ENCODE measurements at regions not wholly inside any gene's neighbourhood (a gene's known extent, or its start where the extent isn't known, plus 50 kb on each side); places are given as distances from the start of the nearest gene placed in this dataset.

DNA sequence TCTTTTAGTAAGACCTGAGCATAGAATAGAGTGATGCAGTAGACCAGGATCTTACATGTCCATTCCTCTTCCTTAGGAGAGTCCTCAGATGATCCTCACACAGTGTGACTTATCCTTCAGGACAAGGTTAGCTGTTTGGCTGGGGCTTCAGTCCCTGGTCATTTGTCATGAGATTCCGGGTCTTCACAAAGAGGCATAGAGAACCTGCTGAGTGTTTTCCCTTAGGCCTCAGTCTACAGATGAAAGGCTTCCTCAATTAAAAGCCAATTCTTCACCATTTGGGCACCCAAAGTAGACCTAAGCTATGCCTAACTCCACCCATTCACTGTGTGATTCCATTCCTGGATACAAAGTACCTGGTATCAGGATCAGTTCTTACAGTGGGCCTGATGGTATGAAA is 329.8 kb upstream of the RUNX1 start:
- Histone ChIP-seq H3K9me3 (replicated peaks; ENCODE audit: control insufficient read depth, low read depth, low read length) (no peaks in the 10 kb centered on the region), H3K4me3 (ENCODE audit: low read length) (no peak overlapping the region), H3K27me3 (ENCODE audit: control insufficient read depth, insufficient read depth, low read length) (no peaks in the 10 kb centered on the region), H3K36me3 (ENCODE audit: control insufficient read depth, insufficient read depth, low read length) (no peaks in the 10 kb centered on the region), H3K4me1 (ENCODE audit: control insufficient read depth, insufficient read depth, low read length) (no peaks in the 10 kb centered on the region), H3K27ac (ENCODE audit: low read length) (no peak overlapping the region)
- DNase-seq = no peak
- 71% methylated on average over 1 of the region's 1 CpG for WGBS (ENCODE audit: insufficient coverage)

DNA sequence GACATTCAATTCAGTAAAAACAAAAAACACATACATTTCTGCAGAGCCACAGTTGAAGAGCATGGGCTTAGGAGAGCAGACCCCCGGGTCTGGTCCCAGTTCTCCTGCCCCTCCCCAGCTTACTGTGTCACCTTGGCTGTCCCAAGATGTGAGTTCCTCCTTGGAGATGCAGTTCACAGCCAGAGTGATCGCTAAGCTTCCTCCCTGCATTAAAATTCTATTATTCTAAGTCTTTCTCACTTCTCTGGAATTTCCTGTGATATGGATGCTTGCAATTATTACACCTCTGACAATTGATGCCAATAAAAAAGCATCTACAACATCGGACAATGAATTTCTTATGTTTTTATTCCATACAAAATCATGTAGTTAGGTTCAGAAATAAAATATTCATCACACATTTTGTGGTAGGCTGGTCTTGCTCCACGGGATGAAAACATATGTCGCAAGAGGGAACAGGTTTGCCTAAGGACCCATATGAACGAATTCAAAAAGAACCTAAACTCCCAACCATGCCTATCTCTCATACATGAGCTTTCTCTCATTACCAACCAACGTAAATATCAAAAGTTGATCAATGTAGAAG is 328.5 kb upstream of the RUNX1 start:
- WGBS (ENCODE audit: insufficient coverage) = 48% methylated on average over 3 of the region's 7 CpGs
- no peaks in the 10 kb centered on the region for H3K36me3 ChIP-seq (ENCODE audit: control insufficient read depth, insufficient read depth, low read length)
- no peaks in the 10 kb centered on the region for H3K4me1 ChIP-seq (ENCODE audit: control insufficient read depth, insufficient read depth, low read length)

DNA sequence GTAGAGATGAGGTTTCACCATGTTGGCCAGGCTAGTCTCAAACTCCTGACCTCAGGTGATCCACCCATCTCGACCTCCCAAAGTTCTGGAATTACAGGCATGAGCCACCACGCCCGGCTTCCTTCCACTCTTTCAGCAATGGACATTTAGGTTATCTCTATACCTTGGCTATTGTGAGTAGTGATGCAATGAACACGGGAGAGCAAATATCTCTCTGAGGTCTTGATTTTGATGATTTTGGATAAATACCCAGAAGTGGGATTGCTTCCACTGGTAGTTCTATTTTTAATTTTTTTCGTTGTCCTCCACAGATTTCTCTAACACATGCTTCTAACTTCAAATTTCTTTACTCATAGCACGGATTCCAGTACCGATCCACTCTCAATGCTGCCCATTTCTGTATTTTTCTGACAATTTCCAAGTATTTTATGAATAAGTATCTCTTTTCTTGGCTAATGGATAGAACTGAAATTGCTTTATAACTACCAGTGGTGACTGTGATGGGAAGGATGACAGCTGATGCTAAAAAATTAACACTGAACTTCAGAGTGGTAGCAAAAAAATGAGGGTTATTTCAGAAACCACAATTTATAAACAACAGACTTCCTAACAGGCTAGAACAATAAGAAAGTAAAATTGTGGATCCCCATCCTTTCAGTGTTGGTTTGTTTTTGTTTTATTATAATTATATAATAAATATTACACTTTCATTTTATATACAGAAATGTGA is 327.5 kb upstream of the RUNX1 start:
- WGBS (ENCODE audit: insufficient coverage) = no CpG with 5 or more reads among the region's 7 CpGs
- Histone ChIP-seq H3K27me3 (ENCODE audit: control insufficient read depth, insufficient read depth, low read length) (no peaks in the 10 kb centered on the region), H3K36me3 (ENCODE audit: control insufficient read depth, insufficient read depth, low read length) (no peaks in the 10 kb centered on the region), H3K4me3 (ENCODE audit: low read length) (no peak overlapping the region), H3K4me1 (ENCODE audit: control insufficient read depth, insufficient read depth, low read length) (no peaks in the 10 kb centered on the region), H3K9me3 (replicated peaks; ENCODE audit: control insufficient read depth, low read depth, low read length) (no peaks in the 10 kb centered on the region), H3K27ac (ENCODE audit: low read length) (no peak overlapping the region)
- DNase-seq = no peak

More for the DNA sequence above, 328.5 kb upstream of the RUNX1 start:
- no peak for DNase-seq
- H3K4me3 ChIP-seq (ENCODE audit: low read length) = no peak overlapping the region
- H3K27me3 ChIP-seq (ENCODE audit: control insufficient read depth, insufficient read depth, low read length) = no peaks in the 10 kb centered on the region
- H3K27ac ChIP-seq (ENCODE audit: low read length) = no peak overlapping the region
- no peaks in the 10 kb centered on the region for H3K9me3 ChIP-seq (replicated peaks; ENCODE audit: control insufficient read depth, low read depth, low read length)

DNA sequence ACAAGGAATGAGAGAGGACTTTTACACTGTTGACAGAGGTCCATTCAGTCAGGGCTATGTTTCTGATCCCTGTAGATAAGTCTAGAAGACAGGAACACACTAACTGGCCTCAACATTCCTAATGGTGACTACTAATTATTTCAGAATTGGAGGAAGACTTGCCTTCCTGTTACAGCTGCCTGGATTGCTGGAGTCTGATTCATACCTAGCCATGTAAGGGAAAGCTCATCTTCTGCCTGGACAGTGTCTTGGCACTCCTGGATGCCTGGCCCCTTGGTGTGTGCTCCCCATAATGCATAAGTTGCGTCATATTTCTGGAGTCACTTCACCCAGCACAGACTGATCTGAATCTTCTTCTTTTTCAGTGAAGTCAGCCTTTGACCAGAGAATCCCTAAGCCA is 326.0 kb upstream of the RUNX1 start:
- Histone ChIP-seq H3K27me3 (ENCODE audit: control insufficient read depth, insufficient read depth, low read length) (no peaks in the 10 kb centered on the region), H3K4me1 (ENCODE audit: control insufficient read depth, insufficient read depth, low read length) (no peaks in the 10 kb centered on the region), H3K27ac (ENCODE audit: low read length) (no peak overlapping the region), H3K9me3 (replicated peaks; ENCODE audit: control insufficient read depth, low read depth, low read length) (no peaks in the 10 kb centered on the region), H3K36me3 (ENCODE audit: control insufficient read depth, insufficient read depth, low read length) (no peaks in the 10 kb centered on the region), H3K4me3 (ENCODE audit: low read length) (no peak overlapping the region)
- no CpG with 5 or more reads among the region's 1 CpG for WGBS (ENCODE audit: insufficient coverage)
- DNase-seq = no peak

DNA sequence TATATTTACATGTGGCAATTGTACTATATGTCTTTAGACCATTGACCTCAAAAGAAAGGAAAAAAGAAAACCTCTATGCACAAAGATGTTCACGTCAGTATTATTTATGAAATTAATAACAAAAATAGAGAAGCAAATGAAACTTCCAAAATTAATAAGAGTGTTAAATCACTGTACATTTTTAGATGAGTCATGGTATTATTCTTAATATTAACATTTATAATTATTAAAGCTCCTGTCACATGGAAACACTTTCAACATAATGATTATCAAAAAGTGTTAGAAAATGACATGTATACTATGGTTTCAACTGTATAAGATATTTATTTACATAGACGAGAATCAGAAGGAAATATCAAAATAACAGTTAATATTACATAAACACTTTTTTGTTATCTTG is 324.9 kb upstream of the RUNX1 start:
- Histone ChIP-seq H3K27me3 (ENCODE audit: control insufficient read depth, insufficient read depth, low read length) (no peaks in the 10 kb centered on the region), H3K27ac (ENCODE audit: low read length) (no peak overlapping the region), H3K9me3 (replicated peaks; ENCODE audit: control insufficient read depth, low read depth, low read length) (no peaks in the 10 kb centered on the region), H3K4me1 (ENCODE audit: control insufficient read depth, insufficient read depth, low read length) (no peaks in the 10 kb centered on the region), H3K4me3 (ENCODE audit: low read length) (no peak overlapping the region), H3K36me3 (ENCODE audit: control insufficient read depth, insufficient read depth, low read length) (no peaks in the 10 kb centered on the region)
- DNase-seq = no peak
- no CpG with 5 or more reads among the region's 2 CpGs for WGBS (ENCODE audit: insufficient coverage)

DNA sequence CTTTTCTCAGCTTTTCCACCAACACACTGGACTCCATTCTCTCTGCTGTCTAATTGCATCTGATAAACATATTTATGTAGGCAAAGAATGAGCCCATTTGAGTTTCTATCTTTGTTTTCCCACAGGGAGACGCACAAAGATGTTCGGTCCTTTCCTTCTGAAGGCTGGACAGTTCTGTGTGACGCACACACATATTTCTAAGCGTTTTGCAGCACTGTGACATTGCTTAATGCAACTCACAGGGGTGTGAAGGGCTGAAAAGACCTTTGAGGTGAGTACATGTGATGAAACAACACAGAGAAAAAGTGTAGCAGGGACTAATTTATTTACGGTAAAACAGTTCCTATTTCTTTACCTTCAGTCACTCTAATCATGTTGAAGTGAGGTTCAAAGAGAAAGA is 323.1 kb upstream of the RUNX1 start:
- no peaks in the 10 kb centered on the region for H3K36me3 ChIP-seq (ENCODE audit: control insufficient read depth, insufficient read depth, low read length)
- no CpG with 5 or more reads among the region's 5 CpGs for WGBS (ENCODE audit: insufficient coverage)
- H3K27ac ChIP-seq (ENCODE audit: low read length) = no peak overlapping the region
- no peaks in the 10 kb centered on the region for H3K9me3 ChIP-seq (replicated peaks; ENCODE audit: control insufficient read depth, low read depth, low read length)
- no peak for DNase-seq
- H3K4me3 ChIP-seq (ENCODE audit: low read length) = no peak overlapping the region
- no peaks in the 10 kb centered on the region for H3K4me1 ChIP-seq (ENCODE audit: control insufficient read depth, insufficient read depth, low read length)
- H3K27me3 ChIP-seq (ENCODE audit: control insufficient read depth, insufficient read depth, low read length) = no peaks in the 10 kb centered on the region

DNA sequence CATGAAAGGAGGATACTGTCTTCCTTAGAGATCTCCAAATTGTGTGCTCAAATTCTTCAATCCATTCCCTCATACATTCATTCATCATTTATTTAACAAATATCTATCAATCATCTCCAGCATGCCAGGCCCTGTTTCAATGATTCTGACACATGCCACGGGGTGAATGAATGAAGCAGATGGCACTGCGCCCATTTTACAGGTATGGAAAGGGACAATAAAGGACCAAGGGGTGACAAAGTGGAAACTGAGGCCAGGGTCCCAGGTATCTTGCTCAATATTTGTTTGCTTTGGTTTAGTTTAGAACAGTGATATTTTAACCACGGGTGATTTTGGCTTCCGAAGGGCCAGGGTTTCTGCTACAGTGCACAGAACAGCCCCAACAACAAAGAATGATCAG is 321.6 kb upstream of the RUNX1 start:
- H3K27ac ChIP-seq (ENCODE audit: low read length) = no peak overlapping the region
- no peak overlapping the region for H3K4me3 ChIP-seq (ENCODE audit: low read length)
- no peaks in the 10 kb centered on the region for H3K36me3 ChIP-seq (ENCODE audit: control insufficient read depth, insufficient read depth, low read length)
- no peaks in the 10 kb centered on the region for H3K27me3 ChIP-seq (ENCODE audit: control insufficient read depth, insufficient read depth, low read length)
- peaks cover 6% of the 10 kb centered on the region for H3K4me1 ChIP-seq (ENCODE audit: control insufficient read depth, insufficient read depth, low read length)
- no peaks in the 10 kb centered on the region for H3K9me3 ChIP-seq (replicated peaks; ENCODE audit: control insufficient read depth, low read depth, low read length)
- WGBS (ENCODE audit: insufficient coverage) = 92% methylated on average over 2 of the region's 4 CpGs
- DNase-seq = no peak

DNA sequence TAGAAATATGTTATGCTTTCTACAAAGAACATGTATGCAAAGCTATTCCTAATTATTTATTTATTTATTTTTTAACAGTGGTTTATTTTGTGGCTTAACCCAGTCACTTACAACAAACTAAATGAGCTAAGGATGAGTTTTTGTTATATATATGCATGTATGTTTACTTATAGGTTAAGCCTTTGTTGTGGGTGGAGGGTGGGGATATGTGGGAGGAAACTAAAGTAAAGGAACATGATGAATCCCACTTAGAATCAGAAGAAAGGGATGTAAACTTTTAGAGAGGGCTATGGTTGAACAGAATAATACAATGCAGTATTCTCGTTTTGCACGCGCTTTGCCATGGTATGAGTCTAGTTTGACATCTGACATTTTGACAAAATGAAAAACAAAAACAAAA is 321.0 kb upstream of the RUNX1 start:
- WGBS (ENCODE audit: insufficient coverage) = no CpG with 5 or more reads among the region's 3 CpGs
- no peak for DNase-seq
- H3K4me1 ChIP-seq (ENCODE audit: control insufficient read depth, insufficient read depth, low read length) = peaks cover 6% of the 10 kb centered on the region
- H3K27ac ChIP-seq (ENCODE audit: low read length) = no peak overlapping the region
- H3K4me3 ChIP-seq (ENCODE audit: low read length) = no peak overlapping the region
- H3K27me3 ChIP-seq (ENCODE audit: control insufficient read depth, insufficient read depth, low read length) = no peaks in the 10 kb centered on the region
- H3K9me3 ChIP-seq (replicated peaks; ENCODE audit: control insufficient read depth, low read depth, low read length) = no peaks in the 10 kb centered on the region
- no peaks in the 10 kb centered on the region for H3K36me3 ChIP-seq (ENCODE audit: control insufficient read depth, insufficient read depth, low read length)

DNA sequence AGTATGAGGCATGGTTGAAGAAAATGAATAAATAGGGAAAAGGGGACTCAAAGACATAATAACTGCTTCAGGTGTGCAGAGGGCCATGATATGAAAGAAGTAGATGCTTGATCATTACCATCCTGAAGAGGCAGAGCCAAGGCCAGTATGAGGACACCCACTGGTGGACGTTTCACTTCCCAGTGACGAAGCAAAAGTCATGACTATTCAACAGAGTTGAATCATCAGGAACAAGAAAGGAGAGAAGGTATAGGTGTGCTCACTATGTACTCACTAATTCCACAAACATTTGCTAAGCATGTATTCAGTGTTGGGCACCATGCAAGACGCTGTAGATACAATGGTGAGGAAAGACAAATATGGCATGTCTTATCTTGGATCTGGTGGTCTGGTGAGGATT is 319.2 kb upstream of the RUNX1 start:
- Histone ChIP-seq H3K27me3 (ENCODE audit: control insufficient read depth, insufficient read depth, low read length) (no peaks in the 10 kb centered on the region), H3K27ac (ENCODE audit: low read length) (no peak overlapping the region), H3K36me3 (ENCODE audit: control insufficient read depth, insufficient read depth, low read length) (no peaks in the 10 kb centered on the region), H3K9me3 (replicated peaks; ENCODE audit: control insufficient read depth, low read depth, low read length) (no peaks in the 10 kb centered on the region), H3K4me1 (ENCODE audit: control insufficient read depth, insufficient read depth, low read length) (peaks cover 6% of the 10 kb centered on the region), H3K4me3 (ENCODE audit: low read length) (no peak overlapping the region)
- no CpG with 5 or more reads among the region's 3 CpGs for WGBS (ENCODE audit: insufficient coverage)
- DNase-seq = no peak

DNA sequence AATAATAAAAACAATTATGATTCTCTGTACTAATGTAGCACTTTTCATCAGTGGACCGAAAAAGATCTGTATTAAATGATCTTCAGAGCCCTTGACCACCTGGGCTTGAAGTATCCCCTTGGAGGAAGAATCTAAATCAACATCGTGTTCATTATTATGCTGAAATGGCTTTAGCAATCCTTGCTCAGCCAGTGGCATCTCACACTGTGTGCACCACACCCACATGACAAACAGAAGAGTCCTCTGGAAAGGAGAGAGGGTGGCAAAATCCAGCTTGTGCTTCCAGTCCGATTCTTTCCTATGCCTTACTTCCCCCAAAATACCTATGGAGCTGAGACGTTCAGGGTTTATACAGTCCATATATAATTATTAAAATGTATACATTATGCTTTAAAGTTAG is 318.5 kb upstream of the RUNX1 start:
- no peaks in the 10 kb centered on the region for H3K27me3 ChIP-seq (ENCODE audit: control insufficient read depth, insufficient read depth, low read length)
- no peaks in the 10 kb centered on the region for H3K9me3 ChIP-seq (replicated peaks; ENCODE audit: control insufficient read depth, low read depth, low read length)
- no peak overlapping the region for H3K27ac ChIP-seq (ENCODE audit: low read length)
- peaks cover 6% of the 10 kb centered on the region for H3K4me1 ChIP-seq (ENCODE audit: control insufficient read depth, insufficient read depth, low read length)
- DNase-seq = no peak
- WGBS (ENCODE audit: insufficient coverage) = 100% methylated on average over 1 of the region's 4 CpGs
- no peaks in the 10 kb centered on the region for H3K36me3 ChIP-seq (ENCODE audit: control insufficient read depth, insufficient read depth, low read length)
- H3K4me3 ChIP-seq (ENCODE audit: low read length) = no peak overlapping the region
